22Rv1 (cell line): ENCODE measurements at regions not wholly inside any gene's neighbourhood (a gene's known extent, or its start where the extent isn't known, plus 50 kb on each side); places are given as distances from the start of the nearest gene placed in this dataset.

ENCODE experiments used
- H3K27ac ChIP-seq: fragments of 450-650 bp; 2 replicates; pipeline ENCODE4 v1.5.1; 2017
- ZFX ChIP-seq: fragments of 450-650 bp; IDR thresholded peaks from 2 replicates; pipeline ENCODE4 v1.6.1; 2017; ENCODE audit warnings: antibody characterized with exemption, borderline replicate concordance
- TF ChIP-seq, protein P1 (sequence below): fragments of 450-650 bp; IDR thresholded peaks from 2 replicates; pipeline ENCODE4 v1.5.1; 2017; ENCODE audit warnings: mild to moderate bottlenecking

DNA sequence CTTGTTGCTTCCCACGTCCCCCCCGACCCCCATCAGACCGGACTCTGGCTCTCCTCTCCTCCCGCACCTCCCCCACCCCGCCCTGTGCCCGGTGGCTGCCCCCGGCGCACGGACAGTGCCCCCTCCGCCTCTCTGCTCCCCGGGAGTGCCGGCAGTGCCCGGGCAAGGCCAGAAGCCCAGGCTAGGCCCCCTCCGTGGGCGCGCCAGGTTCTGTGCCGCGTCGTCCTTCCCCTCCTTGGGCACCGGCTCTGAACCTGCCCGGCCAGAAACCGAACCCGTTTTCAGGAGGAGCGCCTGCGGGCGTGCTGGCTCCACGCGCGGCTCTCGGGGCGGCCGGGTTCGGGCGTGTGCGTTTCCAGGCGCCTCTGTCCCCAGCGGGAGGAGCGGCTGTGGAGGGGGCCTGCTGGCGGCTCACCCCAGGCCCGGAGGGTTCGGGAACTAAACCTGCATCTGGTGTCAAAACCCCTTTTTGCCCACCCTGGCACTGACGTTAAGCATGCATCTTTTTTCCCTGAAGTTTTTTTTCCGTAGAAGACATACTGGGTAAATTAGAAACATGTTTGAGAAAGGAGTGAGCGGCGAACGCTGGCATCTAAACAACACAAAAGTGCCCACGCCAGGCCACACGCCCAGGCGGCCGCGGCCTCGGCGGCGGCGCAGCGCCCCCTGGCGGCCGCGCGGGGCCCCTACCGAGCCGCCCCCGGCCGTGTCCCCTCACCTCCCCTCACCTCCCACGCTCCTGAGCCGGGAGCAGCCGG is 123.9 kb upstream of the SLC1A4 start:
- H3K27ac ChIP-seq, result peak overlapping the region; percentile 81
- TF ChIP-seq ZFX, result no peak
- TF ChIP-seq, protein P1, sequence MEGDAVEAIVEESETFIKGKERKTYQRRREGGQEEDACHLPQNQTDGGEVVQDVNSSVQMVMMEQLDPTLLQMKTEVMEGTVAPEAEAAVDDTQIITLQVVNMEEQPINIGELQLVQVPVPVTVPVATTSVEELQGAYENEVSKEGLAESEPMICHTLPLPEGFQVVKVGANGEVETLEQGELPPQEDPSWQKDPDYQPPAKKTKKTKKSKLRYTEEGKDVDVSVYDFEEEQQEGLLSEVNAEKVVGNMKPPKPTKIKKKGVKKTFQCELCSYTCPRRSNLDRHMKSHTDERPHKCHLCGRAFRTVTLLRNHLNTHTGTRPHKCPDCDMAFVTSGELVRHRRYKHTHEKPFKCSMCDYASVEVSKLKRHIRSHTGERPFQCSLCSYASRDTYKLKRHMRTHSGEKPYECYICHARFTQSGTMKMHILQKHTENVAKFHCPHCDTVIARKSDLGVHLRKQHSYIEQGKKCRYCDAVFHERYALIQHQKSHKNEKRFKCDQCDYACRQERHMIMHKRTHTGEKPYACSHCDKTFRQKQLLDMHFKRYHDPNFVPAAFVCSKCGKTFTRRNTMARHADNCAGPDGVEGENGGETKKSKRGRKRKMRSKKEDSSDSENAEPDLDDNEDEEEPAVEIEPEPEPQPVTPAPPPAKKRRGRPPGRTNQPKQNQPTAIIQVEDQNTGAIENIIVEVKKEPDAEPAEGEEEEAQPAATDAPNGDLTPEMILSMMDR, result peak; percentile 98

DNA sequence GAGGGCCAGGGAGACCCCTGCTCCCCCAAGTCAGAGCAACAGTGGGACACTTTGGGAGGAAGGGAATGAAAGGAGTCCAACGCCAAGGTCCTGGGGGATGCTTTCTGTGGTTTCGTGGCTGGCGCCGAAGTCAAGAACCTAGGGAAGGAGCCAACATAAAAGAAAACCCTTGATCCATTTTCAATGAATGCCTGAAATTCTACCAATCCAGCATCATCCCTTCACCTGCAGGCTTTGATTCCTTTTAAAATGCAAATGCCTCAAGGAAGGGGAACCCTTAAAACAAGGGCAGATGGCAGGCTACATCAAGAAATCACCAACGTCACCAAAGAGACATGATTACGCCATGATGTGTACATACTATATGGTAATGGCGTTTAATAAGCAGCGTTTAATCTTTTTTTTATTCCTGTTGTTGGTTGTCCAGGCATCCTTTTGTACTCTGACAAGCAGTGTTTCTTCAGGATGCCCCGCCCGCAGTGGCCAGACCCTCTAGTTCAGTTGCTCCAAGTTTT is 123.3 kb upstream of the SLC1A4 start:
- peak overlapping the region; percentile 81 for H3K27ac ChIP-seq
- TF ChIP-seq, protein P1, result peak; percentile 72
- TF ChIP-seq ZFX, result no peak

DNA sequence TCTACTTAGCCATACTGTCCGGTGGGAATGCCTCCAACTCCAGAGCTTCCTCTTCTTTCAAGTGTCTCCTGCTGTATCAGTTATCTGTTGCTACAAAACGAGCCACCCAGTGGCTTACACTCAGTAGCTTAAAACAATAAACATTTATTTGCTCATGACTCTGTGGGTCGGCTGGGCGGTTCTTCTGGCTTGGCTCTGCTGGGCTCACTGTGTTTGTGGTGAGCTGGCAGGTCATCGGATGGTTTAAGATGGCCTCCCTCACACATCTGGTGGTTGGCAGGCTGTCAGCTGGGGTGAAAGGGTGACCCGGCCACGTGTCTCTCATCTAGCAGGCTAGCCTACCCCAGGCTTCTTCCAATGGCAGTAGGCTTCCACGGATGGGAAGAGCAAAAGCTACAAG is 122.4 kb upstream of the SLC1A4 start:
- no peak for TF ChIP-seq ZFX
- TF ChIP-seq, protein P1, result no peak
- H3K27ac ChIP-seq, result no peak overlapping the region

DNA sequence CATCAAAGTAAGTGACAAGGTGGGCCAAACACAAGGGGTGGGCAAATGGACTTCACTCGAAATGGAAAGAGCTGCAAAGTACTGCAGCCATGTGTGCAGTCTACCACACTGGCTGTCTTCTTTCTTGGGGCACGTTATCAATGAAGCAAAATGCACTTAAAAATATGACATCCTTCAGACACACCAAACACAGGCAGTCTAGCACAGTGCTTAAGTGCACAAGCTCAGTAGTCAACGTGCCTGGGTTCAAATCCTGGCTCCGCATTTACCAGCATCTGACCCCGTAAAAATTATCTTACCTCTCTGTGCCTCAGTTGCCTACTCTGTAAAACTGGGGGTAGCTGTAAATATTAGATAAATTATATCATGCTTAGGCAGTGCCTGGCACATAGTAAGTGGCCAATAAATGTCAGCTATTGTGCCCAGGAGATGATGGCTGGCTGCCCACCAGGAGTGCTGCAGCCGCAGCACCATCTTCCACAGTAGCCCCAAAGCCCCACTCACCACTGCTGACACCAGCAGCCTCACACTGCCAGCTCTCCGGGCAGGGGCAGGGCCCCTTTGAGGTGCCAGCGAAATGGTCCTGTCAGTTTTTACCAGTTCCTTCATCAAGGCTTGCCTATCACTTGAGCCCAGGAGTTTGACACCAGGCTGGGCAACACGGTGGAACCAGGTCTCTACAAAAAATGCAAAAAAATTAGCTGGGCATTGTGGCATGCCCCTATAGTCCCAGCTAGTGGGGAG is 121.8 kb upstream of the SLC1A4 start:
- no peak overlapping the region for H3K27ac ChIP-seq
- TF ChIP-seq, protein P1, result no peak
- no peak for TF ChIP-seq ZFX

DNA sequence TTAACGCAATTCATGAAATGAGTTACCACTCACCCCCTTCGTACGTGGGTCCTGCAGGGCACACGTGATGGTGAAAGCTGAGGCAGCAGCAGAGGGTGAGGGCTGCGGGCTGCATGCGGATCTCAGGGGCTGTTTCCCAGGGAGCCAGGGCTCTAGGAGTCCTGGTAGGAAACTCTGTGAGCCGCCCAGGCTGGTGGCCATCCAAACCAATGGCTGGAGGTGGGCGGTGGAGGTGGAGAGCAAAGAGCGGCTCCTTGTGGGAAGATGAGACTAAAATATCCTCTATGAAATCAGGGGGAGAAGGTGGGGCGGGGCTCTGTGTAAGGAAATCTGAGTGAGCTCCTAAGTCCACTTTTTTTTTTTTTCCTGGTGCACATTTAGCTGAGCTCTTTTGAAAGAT is 120.1 kb upstream of the SLC1A4 start:
- no peak overlapping the region for H3K27ac ChIP-seq
- TF ChIP-seq ZFX, result no peak
- TF ChIP-seq, protein P1, result no peak

DNA sequence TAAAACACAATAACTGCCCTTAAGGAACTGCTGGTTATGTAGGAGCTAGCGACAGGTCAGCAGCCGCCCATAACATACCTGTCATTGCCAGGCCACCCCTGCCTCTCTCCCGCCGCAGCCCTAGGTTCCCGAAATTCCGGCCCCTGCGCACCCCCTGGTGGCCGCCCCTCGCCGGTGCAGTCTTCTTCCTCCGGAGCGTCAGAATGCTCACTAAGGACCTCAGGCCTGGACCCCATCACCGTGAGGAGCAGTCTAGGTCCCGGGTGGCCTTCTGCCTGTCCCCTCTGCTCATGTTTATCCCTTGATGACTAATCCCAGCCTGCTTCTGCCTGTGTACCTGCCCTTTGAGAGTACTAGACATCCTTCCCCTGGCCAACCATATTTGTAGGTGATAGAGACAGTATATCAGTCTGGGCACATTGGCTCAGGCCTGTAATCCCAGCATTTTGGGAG is 115.7 kb upstream of the SLC1A4 start:
- TF ChIP-seq, protein P1, result peak; percentile 97
- no peak for TF ChIP-seq ZFX
- no peak overlapping the region for H3K27ac ChIP-seq

DNA sequence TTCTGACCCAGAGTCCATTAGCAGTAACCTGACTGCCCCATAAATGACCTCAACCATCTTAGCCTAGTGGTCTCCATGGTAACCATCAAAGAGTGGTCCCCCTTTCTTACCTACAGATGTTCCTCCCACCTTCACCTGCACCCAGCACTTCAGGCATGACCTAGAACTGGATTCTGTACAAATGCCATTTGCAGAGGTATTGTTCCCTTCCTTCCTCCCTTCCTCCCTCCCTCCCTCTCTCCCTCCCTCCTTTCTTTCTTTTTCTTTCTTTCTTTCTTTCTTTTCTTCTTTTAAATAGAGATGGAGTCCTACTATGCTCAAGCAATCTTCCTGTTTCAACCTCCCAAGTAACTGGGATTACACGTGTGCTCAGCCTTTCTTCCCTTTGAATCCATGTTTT is 114.6 kb upstream of the SLC1A4 start:
- H3K27ac ChIP-seq, result no peak overlapping the region
- TF ChIP-seq ZFX, result no peak
- TF ChIP-seq, protein P1, result no peak
